Gastroesophageal sphincter (tissue), 4 donors: ENCODE measurements at regions not wholly inside any gene's neighbourhood (a gene's known extent, or its start where the extent isn't known, plus 50 kb on each side); places are given as distances from the start of the nearest gene placed in this dataset.

Experiments used
- ATAC-seq: fragments of 150-250 bp; one replicate; pipeline ENCODE4 v1.9.1; 2016; ENCODE audit warnings: mild to moderate bottlenecking, moderate library complexity
- H3K27ac ChIP-seq, 4 donors: fragments of 200-600 bp; sonication (generic) in 3 of 4; 1 replicate in 3 of 4; 2 replicates in 1 of 4; pipeline ENCODE4 v1.5.1; 2016 to 2019
- H3K27me3 ChIP-seq: fragments of 200-600 bp; sonication (generic); one replicate; pipeline ENCODE4 v1.5.1; 2019
- H3K36me3 ChIP-seq, 2 donors: fragments of 200-600 bp; sonication (generic); one replicate each; pipeline ENCODE4 v1.5.1; 2019; ENCODE audit warnings: control low read depth in 1 of 2
- H3K4me1 ChIP-seq, 3 donors: fragments of 200-600 bp; sonication (generic); 1 replicate in 2 of 3; 2 replicates in 1 of 3; pipeline ENCODE4 v1.5.1; 2016 to 2019; ENCODE audit warnings: control low read depth in 2 of 3
- H3K4me3 ChIP-seq, 2 donors: fragments of 200-600 bp; sonication (generic); one replicate each; pipeline ENCODE4 v1.5.1; 2019; ENCODE audit warnings: mild to moderate bottlenecking in 1 of 2, moderate library complexity in 1 of 2
- H3K9me3 ChIP-seq, 3 donors: fragments of 200-600 bp; sonication (generic); one replicate each; pipeline ENCODE4 v1.5.1; 2017 to 2019; ENCODE audit warnings: control low read depth in 2 of 3
- EP300 ChIP-seq: sonication (generic); formaldehyde crosslinking; IDR thresholded peaks from one replicate; pipeline ENCODE4 v1.6.1; 2017; ENCODE audit warnings: antibody characterized with exemption, mild to moderate bottlenecking
- POLR2A ChIP-seq, 2 donors: fragments of 450-650 bp; IDR thresholded peaks; one replicate each; pipeline ENCODE4 v1.6.1; 2017; ENCODE audit warnings: antibody characterized with exemption in 2 of 2, mild to moderate bottlenecking in 2 of 2, moderate library complexity in 1 of 2
- POLR2AphosphoS5 ChIP-seq: sonication (generic); formaldehyde crosslinking; IDR thresholded peaks from one replicate; pipeline ENCODE4 v1.6.1; 2017; ENCODE audit warnings: antibody characterized with exemption
- WGBS, 2 donors: methylation state at CpG; one replicate each; pipeline ENCODE4 v1.1.5; 2018; ENCODE audit warnings: low coverage in 1 of 2; 5-methylcytosine and 5-hydroxymethylcytosine counted together
- TF ChIP-seq, protein P1 (sequence below), 4 experiments: fragments of 200-600 bp in 2 of 4; fragments of 450-650 bp in 2 of 4; sonication (generic) in 1 of 4; IDR thresholded peaks; one replicate each; pipeline ENCODE4 v1.5.1; 2017 to 2019; ENCODE audit warnings: antibody characterized with exemption in 4 of 4, mild to moderate bottlenecking in 2 of 4, moderate library complexity in 2 of 4

DNA sequence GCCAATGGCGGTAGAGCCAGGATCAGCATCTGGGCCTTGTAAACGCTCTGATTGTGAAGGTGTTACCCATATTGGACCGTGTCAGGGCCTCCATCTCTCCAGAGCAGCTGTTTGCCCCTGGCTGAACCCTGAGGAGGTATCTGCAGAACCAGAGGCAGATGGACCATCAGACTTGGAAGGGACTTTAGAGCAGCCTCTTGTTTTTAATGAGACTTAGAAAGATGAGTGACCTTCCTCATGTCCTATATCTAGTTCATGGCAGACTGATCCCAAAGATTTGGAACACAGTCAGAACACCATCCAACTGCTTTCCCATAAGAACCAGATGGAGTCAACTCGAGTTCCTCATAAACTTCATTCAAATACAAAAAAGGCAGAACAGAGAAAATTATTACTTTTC is 135.1 kb upstream of the MSX1 start:
- ATAC-seq, result no peak
- Histone ChIP-seq H3K36me3 (no peaks in the 10 kb centered on the region), H3K27ac (no peak overlapping the region), H3K9me3 (peaks cover 0 to 25% (median 0%) of the 10 kb centered on the region in 3 donors), H3K4me1 (no peaks in the 10 kb centered on the region), H3K27me3 (no peaks in the 10 kb centered on the region), H3K4me3 (no peak overlapping the region)
- TF ChIP-seq, protein P1, sequence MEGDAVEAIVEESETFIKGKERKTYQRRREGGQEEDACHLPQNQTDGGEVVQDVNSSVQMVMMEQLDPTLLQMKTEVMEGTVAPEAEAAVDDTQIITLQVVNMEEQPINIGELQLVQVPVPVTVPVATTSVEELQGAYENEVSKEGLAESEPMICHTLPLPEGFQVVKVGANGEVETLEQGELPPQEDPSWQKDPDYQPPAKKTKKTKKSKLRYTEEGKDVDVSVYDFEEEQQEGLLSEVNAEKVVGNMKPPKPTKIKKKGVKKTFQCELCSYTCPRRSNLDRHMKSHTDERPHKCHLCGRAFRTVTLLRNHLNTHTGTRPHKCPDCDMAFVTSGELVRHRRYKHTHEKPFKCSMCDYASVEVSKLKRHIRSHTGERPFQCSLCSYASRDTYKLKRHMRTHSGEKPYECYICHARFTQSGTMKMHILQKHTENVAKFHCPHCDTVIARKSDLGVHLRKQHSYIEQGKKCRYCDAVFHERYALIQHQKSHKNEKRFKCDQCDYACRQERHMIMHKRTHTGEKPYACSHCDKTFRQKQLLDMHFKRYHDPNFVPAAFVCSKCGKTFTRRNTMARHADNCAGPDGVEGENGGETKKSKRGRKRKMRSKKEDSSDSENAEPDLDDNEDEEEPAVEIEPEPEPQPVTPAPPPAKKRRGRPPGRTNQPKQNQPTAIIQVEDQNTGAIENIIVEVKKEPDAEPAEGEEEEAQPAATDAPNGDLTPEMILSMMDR (IDR thresholded peaks at IDR 0.05), result no peak
- no peak for TF ChIP-seq POLR2A (IDR thresholded peaks at IDR 0.05)
- TF ChIP-seq POLR2AphosphoS5, result no peak
- no peak for TF ChIP-seq EP300
- WGBS, 2 donors, result 61 to 91% methylated on average over 2 to 4 of the region's 4 CpGs

DNA sequence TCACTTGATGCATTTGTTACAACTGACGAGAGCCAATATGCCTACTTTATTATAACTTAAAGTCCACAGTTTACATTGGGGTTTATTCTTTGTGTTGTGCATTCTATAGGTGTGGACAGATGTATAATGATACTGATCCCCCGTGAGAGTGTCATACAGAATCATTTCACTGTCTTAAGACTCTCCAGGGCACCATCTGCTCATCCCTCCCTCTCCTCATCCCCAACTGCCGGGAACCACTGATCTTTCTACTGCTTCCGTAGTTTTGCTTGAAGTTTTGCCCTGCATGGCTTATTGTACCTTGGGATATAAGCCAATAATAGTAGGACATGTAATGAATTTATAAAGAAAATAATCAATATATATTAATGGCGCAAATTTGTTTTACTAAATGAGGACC is 137.8 kb upstream of the MSX1 start:
- ATAC-seq, result no peak
- H3K36me3 ChIP-seq, result no peaks in the 10 kb centered on the region
- no peak overlapping the region for H3K27ac ChIP-seq
- no peaks in the 10 kb centered on the region for H3K4me1 ChIP-seq
- TF ChIP-seq, protein P1 (IDR thresholded peaks at IDR 0.05), result no peak
- TF ChIP-seq EP300 (no peak), POLR2AphosphoS5 (no peak), POLR2A (IDR thresholded peaks at IDR 0.05) (no peak)
- no peaks in the 10 kb centered on the region for H3K27me3 ChIP-seq
- WGBS, 2 donors, result 92 to 93% methylated on average over 5 of the region's 5 CpGs
- H3K4me3 ChIP-seq, result no peak overlapping the region
- H3K9me3 ChIP-seq, result peaks cover 0 to 22% (median 0%) of the 10 kb centered on the region in 3 donors

DNA sequence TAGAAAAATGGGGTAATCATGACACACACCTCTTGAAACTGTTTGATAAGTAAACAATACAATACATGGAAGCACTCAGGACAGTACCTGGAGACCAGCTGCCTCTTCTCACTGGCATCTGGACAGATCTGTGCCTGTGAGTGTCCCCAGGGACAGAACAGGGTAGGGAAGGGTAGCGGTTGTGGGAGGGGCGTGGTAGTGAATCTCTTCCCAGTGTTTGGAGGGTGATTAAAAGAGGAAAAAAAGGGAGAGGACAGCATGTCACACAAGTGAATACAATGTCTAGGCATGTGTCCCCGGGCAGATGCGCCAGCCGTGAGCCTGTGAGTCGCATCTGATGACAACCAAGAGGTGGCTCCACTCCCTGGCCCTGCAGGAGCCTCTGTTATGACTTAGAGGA is 138.8 kb upstream of the MSX1 start:
- H3K9me3 ChIP-seq, result peaks cover 0 to 12% (median 0%) of the 10 kb centered on the region in 3 donors
- H3K4me1 ChIP-seq, result no peaks in the 10 kb centered on the region
- no peak overlapping the region for H3K27ac ChIP-seq
- no peak for ATAC-seq
- no peak overlapping the region for H3K4me3 ChIP-seq
- no peak for TF ChIP-seq EP300
- no peak for TF ChIP-seq POLR2AphosphoS5
- no peak for TF ChIP-seq POLR2A (IDR thresholded peaks at IDR 0.05)
- TF ChIP-seq, protein P1 (IDR thresholded peaks at IDR 0.05), result no peak
- WGBS, 2 donors, result 89% methylated on average over 5 of the region's 6 CpGs; no CpG with 5 or more reads in 1 of the 2 donors
- H3K27me3 ChIP-seq, result no peaks in the 10 kb centered on the region
- H3K36me3 ChIP-seq, result no peaks in the 10 kb centered on the region

DNA sequence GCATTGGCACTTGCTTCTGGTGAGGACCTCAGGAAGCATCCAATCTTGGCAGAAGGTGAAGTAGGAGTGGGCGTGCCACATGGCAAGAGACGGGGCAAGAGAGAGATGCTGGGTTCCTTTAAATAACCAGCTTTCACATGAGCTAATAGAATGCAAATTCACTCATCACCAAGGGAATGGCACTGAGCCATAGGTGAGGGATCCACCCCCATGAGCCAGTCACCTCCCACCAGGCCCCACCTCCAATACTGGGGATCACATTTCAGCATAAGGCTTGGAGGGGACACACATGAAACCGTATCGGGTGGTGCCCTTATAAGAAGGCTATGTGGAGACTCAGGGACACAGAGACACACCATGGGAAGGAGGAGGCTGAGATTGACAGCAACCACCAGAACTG is 140.0 kb upstream of the MSX1 start:
- 69 to 73% methylated on average over 2 to 4 of the region's 4 CpGs for WGBS, 2 donors
- ATAC-seq, result no peak
- Histone ChIP-seq H3K9me3 (no peaks in the 10 kb centered on the region), H3K4me3 (no peak overlapping the region), H3K27me3 (no peaks in the 10 kb centered on the region), H3K27ac (no peak overlapping the region), H3K36me3 (no peaks in the 10 kb centered on the region), H3K4me1 (no peaks in the 10 kb centered on the region)
- TF ChIP-seq EP300 (no peak), POLR2A (IDR thresholded peaks at IDR 0.05) (no peak), POLR2AphosphoS5 (no peak)
- TF ChIP-seq, protein P1 (IDR thresholded peaks at IDR 0.05), result no peak

DNA sequence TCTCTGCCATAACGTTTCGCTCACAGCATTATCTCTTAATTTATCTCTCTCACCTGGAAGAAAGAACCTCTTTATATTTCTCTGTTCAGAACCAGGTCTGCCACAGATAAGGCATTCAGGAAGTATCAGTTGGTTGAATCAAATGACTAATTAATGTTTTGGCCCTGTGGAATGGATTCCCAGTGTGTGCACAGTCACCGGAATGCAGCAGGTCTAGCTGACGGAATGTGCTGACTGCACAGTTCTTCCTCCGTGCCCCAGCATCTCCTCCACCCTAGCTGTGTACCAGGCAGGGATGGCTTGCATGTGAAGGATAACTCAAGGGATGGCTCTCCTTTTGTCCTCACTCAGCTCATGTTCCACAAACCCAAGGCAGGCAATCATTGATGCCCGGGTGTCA is 141.8 kb upstream of the MSX1 start:
- Histone ChIP-seq H3K4me1 (no peaks in the 10 kb centered on the region), H3K9me3 (no peaks in the 10 kb centered on the region), H3K4me3 (no peak overlapping the region), H3K27ac (no peak overlapping the region), H3K36me3 (no peaks in the 10 kb centered on the region), H3K27me3 (no peaks in the 10 kb centered on the region)
- WGBS, 2 donors, result 86% methylated on average over 4 of the region's 6 CpGs; no CpG with 5 or more reads in 1 of the 2 donors
- TF ChIP-seq POLR2A (IDR thresholded peaks at IDR 0.05), result no peak
- no peak for TF ChIP-seq POLR2AphosphoS5
- TF ChIP-seq EP300, result no peak
- TF ChIP-seq, protein P1 (IDR thresholded peaks at IDR 0.05), result no peak
- no peak for ATAC-seq
